Spleen (tissue), 11 donors: ENCODE measurements at regions not wholly inside any gene's neighbourhood (a gene's known extent, or its start where the extent isn't known, plus 50 kb on each side); places are given as distances from the start of the nearest gene placed in this dataset.

Experiments
- DNase-seq: peaks from one replicate; pipeline ENCODE4 v3.0.0-alpha.2; 2020
- H3K27ac ChIP-seq, 8 donors: fragments of 200-600 bp; sonication (generic) in 7 of 8; 1 replicate in 4 of 8; 2 replicates in 4 of 8; pipeline versions ENCODE4 v1.5.0 to v1.8.0; 2016 to 2021; ENCODE audit warnings: inconsistent platforms in 4 of 8, mild to moderate bottlenecking in 4 of 8, moderate library complexity in 1 of 8
- H3K27me3 ChIP-seq, 7 donors: fragments of 200-600 bp; sonication (generic) in 6 of 7; replicated peaks in 1 of 7; 1 replicate in 4 of 7; 2 replicates in 3 of 7; pipeline versions ENCODE4 v1.5.0 to v1.8.0; 2016 to 2021; ENCODE audit warnings: inconsistent platforms in 3 of 7, mild to moderate bottlenecking in 1 of 7
- H3K36me3 ChIP-seq, 6 donors: fragments of 200-600 bp; sonication (generic) in 5 of 6; 1 replicate in 4 of 6; 2 replicates in 2 of 6; pipeline versions ENCODE4 v1.5.0 to v1.8.0; 2016 to 2021; ENCODE audit warnings: inconsistent platforms in 2 of 6
- H3K4me1 ChIP-seq, 6 donors: fragments of 200-600 bp; sonication (generic) in 5 of 6; 1 replicate in 3 of 6; 2 replicates in 3 of 6; pipeline versions ENCODE4 v1.5.0 to v1.8.0; 2016 to 2021; ENCODE audit warnings: inconsistent platforms in 3 of 6
- H3K4me3 ChIP-seq, 8 donors: fragments of 200-600 bp; sonication (generic) in 7 of 8; 1 replicate in 4 of 8; 2 replicates in 4 of 8; pipeline versions ENCODE4 v1.5.0 to v1.8.0; 2016 to 2021; ENCODE audit warnings: inconsistent platforms in 4 of 8, mild to moderate bottlenecking in 4 of 8, moderate library complexity in 2 of 8
- H3K9me3 ChIP-seq, 8 donors: fragments of 200-600 bp; sonication (generic) in 7 of 8; 1 replicate in 4 of 8; 2 replicates in 4 of 8; pipeline versions ENCODE4 v1.5.0 to v1.8.0; 2016 to 2021; ENCODE audit warnings: inconsistent platforms in 4 of 8
- POLR2A ChIP-seq, 3 donors: fragments of 450-650 bp; IDR thresholded peaks; one replicate each; pipeline ENCODE4 v1.5.1; 2017; ENCODE audit warnings: antibody characterized with exemption in 3 of 3, mild to moderate bottlenecking in 1 of 3
- POLR2AphosphoS5 ChIP-seq, 3 donors: sonication (generic); formaldehyde crosslinking; IDR thresholded peaks; one replicate each; pipeline ENCODE4 v1.5.1; 2017; ENCODE audit warnings: antibody characterized with exemption in 3 of 3
- WGBS, 5 donors: extraction: QIAGEN DNeasy Blood & Tissue Kit in 3 of 5; methylation state at CpG; one replicate each; pipeline versions ENCODE4 v1.1.5 to v1.1.7; 2013 to 2018; 5-methylcytosine and 5-hydroxymethylcytosine counted together
- intact Hi-C: fragments of 100-400 bp; cut with DNase I; formaldehyde crosslinking; loops from one replicate; pipeline ENCODE4 v1.15.0; 2023; ENCODE audit warnings: low total_unique reads
- TF ChIP-seq, protein P1 (sequence below), 11 experiments: fragments of 200-600 bp in 7 of 11; fragments of 450-650 bp in 4 of 11; sonication (generic) in 4 of 11; IDR thresholded peaks in 8 of 11; conservative IDR thresholded peaks in 3 of 11; 1 replicate in 7 of 11; 2 replicates in 4 of 11; pipeline versions ENCODE4 v1.4.0 to v1.8.0; 2016 to 2021; ENCODE audit warnings: antibody characterized with exemption in 11 of 11, inconsistent platforms in 4 of 11, mild to moderate bottlenecking in 1 of 11
- donor health status: healthy with polysubstance abuse.
- donor health status: DM: no; HTN: no; CAD: no; lungs with moderate emphysema.
- donor health status: DM: no; HTN: no; CAD: no.
- donor health status: Bipolar disorder and iron deficiency.
- donor health status: healthy.
- donor health status: DM: no; HTN: no; CAD: no.
- donor health status: DM: yes; HTN: yes; CAD: no.

DNA sequence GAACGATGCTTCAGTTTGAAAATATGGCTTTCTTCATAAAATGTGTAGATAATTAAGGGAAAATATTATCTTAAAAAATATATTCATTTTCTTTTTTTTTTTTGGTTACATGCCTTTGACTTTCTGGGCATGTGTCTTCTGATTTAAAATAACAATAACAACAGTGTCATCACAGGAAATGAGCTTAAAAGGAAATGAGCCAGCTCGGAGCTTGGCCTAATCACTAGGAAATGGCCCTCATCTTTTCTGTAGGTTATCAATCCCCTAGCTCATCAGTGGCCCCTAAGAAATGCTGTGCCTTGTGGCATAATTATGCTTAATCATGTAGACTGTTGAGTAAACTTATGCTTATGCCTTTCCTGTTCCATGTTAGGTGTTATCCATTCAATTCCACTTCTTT, 141.8 kb upstream of the FHL2 start:
- H3K27me3 ChIP-seq: peaks cover 0 to 15% (median 0%) of the 10 kb centered on the region in 7 donors
- H3K4me1 ChIP-seq: peaks cover 0 to 8% (median 5%) of the 10 kb centered on the region in 6 donors
- no peak for TF ChIP-seq POLR2AphosphoS5 (IDR thresholded peaks at IDR 0.05)
- TF ChIP-seq POLR2A (IDR thresholded peaks at IDR 0.05): no peak
- TF ChIP-seq, protein P1, sequence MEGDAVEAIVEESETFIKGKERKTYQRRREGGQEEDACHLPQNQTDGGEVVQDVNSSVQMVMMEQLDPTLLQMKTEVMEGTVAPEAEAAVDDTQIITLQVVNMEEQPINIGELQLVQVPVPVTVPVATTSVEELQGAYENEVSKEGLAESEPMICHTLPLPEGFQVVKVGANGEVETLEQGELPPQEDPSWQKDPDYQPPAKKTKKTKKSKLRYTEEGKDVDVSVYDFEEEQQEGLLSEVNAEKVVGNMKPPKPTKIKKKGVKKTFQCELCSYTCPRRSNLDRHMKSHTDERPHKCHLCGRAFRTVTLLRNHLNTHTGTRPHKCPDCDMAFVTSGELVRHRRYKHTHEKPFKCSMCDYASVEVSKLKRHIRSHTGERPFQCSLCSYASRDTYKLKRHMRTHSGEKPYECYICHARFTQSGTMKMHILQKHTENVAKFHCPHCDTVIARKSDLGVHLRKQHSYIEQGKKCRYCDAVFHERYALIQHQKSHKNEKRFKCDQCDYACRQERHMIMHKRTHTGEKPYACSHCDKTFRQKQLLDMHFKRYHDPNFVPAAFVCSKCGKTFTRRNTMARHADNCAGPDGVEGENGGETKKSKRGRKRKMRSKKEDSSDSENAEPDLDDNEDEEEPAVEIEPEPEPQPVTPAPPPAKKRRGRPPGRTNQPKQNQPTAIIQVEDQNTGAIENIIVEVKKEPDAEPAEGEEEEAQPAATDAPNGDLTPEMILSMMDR (IDR thresholded peaks at IDR 0.05 in 8 of 11, conservative IDR thresholded peaks at IDR 0.05 in 3 of 11): no peak
- H3K27ac ChIP-seq: no peak overlapping the region
- intact Hi-C loops: no loop called here
- no peak for DNase-seq
- H3K36me3 ChIP-seq: no peaks in the 10 kb centered on the region
- 4 to 64% (median 17%) methylated on average over 2 of the region's 2 CpGs for WGBS, 5 donors
- no peaks in the 10 kb centered on the region for H3K9me3 ChIP-seq
- H3K4me3 ChIP-seq: no peak overlapping the region

DNA sequence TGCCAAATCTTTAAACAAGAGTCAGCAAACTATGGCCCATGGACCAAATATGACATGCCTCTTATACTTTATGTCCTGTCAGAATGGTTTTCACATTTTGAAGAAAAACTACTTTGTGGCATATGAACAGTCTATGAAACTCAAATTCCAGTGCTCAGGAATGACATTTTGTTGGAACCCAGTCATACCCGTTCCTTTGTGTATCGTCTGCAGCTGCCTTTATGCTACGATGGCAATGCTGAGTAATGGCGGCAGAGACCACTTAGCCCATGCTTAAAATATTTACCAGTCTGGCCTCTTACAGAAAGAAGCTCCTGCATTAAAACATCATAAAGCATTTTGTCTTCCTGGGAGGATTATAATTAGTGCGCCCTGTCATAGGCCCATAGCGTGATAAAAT, 140.5 kb upstream of the FHL2 start:
- no peak overlapping the region for H3K4me3 ChIP-seq
- TF ChIP-seq POLR2A (IDR thresholded peaks at IDR 0.05): no peak
- H3K4me1 ChIP-seq: no peaks in the 10 kb centered on the region
- H3K9me3 ChIP-seq: no peaks in the 10 kb centered on the region
- intact Hi-C loops: no loop called here
- WGBS, 5 donors: 76 to 87% (median 81%) methylated on average over 6 of the region's 6 CpGs
- H3K36me3 ChIP-seq: no peaks in the 10 kb centered on the region
- no peak overlapping the region for H3K27ac ChIP-seq
- DNase-seq: no peak
- peaks cover 0 to 12% (median 0%) of the 10 kb centered on the region in 7 donors for H3K27me3 ChIP-seq

DNA sequence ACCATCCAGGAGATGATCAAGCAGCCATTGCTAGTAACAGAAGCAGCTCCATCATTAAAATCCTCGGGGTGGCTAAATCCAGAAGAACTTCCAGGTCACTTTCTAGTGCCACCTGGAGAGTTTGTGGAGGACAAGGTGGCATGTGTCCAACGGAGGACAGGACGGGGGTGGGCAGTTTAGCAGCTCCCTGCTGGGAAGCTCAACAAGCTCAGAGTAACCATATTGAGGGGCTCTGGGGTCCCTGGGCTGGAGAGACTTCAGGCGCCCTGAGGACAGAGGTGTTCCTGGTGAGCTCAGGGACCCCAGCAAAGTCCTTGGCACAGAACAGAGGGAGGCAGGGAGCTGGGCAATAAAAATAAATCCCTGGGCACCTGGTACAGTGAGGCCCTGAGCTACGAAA, 140.0 kb upstream of the FHL2 start:
- 77 to 93% (median 85%) methylated on average over 5 of the region's 5 CpGs for WGBS, 5 donors
- no peak for DNase-seq
- Histone ChIP-seq H3K27ac (no peak overlapping the region), H3K4me3 (no peak overlapping the region), H3K9me3 (no peaks in the 10 kb centered on the region), H3K4me1 (no peaks in the 10 kb centered on the region), H3K27me3 (peaks cover 0 to 12% (median 0%) of the 10 kb centered on the region in 7 donors), H3K36me3 (no peaks in the 10 kb centered on the region)
- TF ChIP-seq, protein P1 (IDR thresholded peaks at IDR 0.05 in 8 of 11, conservative IDR thresholded peaks at IDR 0.05 in 3 of 11): no peak
- no peak for TF ChIP-seq POLR2A (IDR thresholded peaks at IDR 0.05)
- no peak for TF ChIP-seq POLR2AphosphoS5 (IDR thresholded peaks at IDR 0.05)
- intact Hi-C loops: no loop called here

DNA sequence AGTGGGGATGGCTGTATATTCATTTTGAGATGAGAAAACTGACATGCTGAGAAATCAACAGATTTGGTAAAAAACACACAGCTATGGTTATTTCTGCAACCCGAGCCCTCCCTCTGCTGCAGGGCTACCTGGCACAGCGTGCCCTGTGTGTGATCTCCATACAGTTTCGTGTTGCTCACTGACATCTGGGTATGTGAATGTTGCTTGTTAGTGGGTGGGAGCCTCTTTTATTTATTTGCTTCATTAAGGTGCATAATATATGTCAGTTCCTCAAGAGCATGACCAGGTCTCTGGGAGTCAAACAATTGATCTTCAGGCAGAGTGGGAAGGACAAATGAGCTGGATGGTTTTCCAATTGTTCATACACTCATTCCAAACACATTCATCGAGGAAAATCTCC, 139.1 kb upstream of the FHL2 start:
- Histone ChIP-seq H3K4me3 (no peak overlapping the region), H3K9me3 (no peaks in the 10 kb centered on the region), H3K27ac (no peak overlapping the region), H3K36me3 (no peaks in the 10 kb centered on the region), H3K4me1 (no peaks in the 10 kb centered on the region), H3K27me3 (peaks cover 0 to 12% (median 0%) of the 10 kb centered on the region in 7 donors)
- intact Hi-C loops: no loop called here
- 67 to 93% (median 75%) methylated on average over 4 of the region's 4 CpGs for WGBS, 5 donors
- TF ChIP-seq POLR2A (IDR thresholded peaks at IDR 0.05): no peak
- no peak for TF ChIP-seq POLR2AphosphoS5 (IDR thresholded peaks at IDR 0.05)
- TF ChIP-seq, protein P1 (IDR thresholded peaks at IDR 0.05 in 8 of 11, conservative IDR thresholded peaks at IDR 0.05 in 3 of 11): no peak
- no peak for DNase-seq

DNA sequence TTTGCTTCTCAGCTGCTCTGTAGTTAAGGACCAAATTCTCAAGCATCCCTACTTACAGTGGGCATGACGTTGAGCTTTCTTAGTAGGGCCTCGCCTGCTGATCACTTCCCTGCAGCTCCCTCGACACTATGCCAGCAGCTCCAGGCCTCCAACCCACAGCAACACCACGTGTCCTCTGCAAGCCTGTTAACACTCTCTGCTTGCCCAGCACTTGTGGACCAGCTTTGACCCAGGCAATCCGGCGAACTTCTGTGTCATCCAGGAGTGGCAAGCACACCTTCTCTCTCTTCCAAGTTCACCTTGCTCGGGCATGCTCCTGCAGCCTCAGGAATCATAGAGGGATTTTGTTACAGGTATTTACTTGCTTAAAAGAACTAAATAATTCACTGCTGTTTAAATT, 138.6 kb upstream of the FHL2 start:
- Histone ChIP-seq H3K4me1 (no peaks in the 10 kb centered on the region), H3K9me3 (no peaks in the 10 kb centered on the region), H3K4me3 (no peak overlapping the region), H3K27ac (no peak overlapping the region), H3K36me3 (no peaks in the 10 kb centered on the region), H3K27me3 (peaks cover 0 to 12% (median 0%) of the 10 kb centered on the region in 7 donors)
- intact Hi-C loops: no loop called here
- TF ChIP-seq POLR2A (IDR thresholded peaks at IDR 0.05): no peak
- no peak for DNase-seq
- WGBS, 5 donors: 79 to 94% (median 84%) methylated on average over 7 of the region's 7 CpGs
